CD4-positive, alpha-beta T cell treated with Interleukin-10 for 1 hour (primary cell): ENCODE measurements at regions not wholly inside any gene's neighbourhood (a gene's known extent, or its start where the extent isn't known, plus 50 kb on each side); places are given as distances from the start of the nearest gene placed in this dataset.
"Not testable (repeated sequence)": the region's sequence is repeated elsewhere in the genome, so short reads cannot be mapped to it uniquely, and the experiment has no call there.

Source experiments
- DNase-seq: peaks from one replicate; pipeline ENCODE4 v3.0.0-alpha.2; 2020

- no peak for DNase-seq
Observed at GRCh38 chr1:212495766-212496494, 63.2 kb downstream of the NENF start.

- no peak for DNase-seq
Observed at GRCh38 chr1:212496682-212497081, 64.0 kb downstream of the NENF start.

DNA sequence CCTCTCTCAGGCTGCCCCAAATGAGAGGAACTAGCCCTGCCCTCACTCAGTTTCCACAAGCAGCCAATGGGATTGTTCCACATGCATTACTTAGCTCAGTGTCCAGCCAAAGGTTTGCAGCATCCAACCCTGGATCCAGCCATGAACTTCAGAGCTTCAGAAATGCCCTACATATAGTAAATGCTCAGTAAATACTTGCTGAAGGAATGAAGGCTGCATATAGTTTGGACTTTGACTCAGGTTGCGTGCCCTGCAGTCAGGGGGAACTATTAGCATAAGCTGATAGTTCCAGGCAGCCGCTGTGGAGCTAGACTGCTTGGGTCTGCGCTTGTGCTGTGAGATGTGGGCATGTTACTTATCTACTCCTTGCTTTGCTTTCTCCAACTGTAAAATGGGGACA lies 64.8 kb downstream of the NENF start:
- no peak for DNase-seq

DNA sequence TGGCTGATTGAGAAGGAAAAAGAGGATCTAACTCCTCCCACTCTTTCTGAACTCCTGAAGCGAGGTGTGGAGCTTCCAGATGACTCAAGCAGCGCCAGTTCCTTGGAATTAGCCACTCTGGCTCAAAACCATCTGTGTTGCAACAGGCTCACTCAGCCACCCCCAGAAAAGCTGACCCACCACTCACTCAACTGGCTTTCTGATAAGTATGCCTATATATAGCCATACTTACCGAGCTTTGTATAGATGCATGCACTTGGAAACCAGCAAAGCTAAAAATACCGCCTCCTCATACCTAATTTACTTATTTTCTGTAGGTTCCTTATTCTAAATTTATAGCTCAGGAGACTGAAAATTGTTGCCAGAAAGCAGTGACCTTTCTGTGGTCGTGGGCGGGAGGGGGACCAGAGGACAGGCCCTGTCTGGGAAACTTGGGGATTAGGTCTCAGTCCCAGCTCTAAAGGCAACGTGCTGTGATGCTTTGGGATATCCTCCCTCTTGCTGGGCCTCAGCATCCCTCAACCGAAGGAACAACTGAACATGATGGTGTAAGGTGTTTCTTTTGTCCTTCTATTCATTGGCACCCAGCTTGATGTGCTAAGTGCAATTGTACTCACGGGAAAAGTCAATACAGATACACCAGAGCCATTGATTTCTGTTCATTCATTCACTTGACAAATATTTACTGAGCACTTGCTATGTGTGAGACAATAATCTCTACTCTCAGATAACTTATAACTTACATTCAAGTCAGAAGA lies 65.7 kb downstream of the NENF start:
- no peak for DNase-seq

DNA sequence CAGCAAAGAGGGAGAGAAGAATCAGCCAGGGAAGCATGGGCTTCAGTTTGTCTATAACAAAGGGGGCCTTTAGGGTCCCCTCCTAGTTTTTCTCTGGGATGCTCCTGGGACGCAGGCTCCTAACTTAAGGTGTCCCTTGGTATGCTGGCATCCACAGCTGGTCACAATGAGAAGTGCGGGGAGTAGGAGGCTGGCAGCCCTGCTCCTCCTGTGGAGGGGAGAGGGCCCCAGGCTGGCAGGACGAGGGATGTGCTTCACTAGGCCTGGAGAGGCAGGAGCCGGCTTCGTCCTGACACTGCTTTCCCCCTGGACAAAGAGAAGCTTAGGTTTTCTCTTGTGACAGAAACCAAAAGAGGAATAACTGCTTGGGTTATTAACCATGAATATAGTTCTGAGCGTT lies 67.6 kb downstream of the NENF start:
- DNase-seq, result no peak

GRCh38 chr1:212500983-212501382 lies 68.3 kb downstream of the NENF start:
- DNase-seq, result no peak

DNA sequence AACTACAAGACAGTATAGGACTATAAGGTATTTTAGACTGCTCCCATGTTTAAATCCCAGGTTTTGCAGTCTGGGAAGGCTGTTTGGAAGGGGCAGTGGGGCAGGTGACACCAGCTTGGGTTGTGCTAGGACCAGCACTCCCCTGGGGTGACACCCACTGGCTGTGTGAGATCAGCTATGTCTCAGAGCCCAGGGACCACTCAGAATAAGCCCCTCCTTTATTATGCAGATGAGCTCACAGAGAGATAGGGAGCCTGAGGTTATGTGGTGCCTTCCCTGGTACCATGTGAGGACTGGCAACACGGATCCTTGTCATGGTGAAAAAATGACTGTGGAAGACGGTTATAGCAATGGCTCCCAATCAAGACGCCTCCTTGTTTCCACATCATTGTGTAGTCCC lies 71.0 kb downstream of the NENF start:
- no peak for DNase-seq

DNA sequence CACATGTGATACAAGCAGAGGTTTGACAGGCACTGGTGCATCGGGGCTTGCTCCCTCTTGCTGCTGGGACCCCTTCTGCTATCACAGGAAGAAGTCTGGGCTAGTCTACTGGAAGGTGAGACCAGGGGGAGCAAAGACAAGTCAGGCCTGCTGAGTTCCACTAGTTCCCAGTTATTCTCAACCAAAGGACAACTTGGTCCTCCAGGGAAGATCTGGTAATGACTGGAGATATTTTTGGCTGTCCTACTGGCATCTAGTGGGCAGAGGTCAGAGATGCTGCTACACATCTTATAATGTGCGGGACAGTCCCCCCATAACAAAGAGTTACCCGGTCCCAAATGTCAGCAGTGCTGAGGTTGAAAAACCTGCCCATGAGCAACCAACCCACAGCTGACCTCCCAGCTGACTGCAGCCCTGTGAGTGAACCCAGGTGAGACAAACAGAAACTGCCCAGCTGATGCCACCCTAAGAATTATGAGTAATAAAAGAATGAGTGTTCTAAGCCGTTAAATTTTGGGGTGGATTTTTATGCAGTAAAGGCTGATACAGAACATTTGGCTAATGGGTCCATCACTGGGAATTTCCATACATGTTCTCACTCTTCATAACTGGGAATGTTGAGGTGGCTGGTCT lies 71.6 kb downstream of the NENF start:
- no peak for DNase-seq

GRCh38 chr1:212506666-212507065 lies 73.9 kb downstream of the NENF start:
- no peak for DNase-seq

GRCh38 chr1:212507369-212507768 lies 74.6 kb downstream of the NENF start:
- no peak for DNase-seq

DNA sequence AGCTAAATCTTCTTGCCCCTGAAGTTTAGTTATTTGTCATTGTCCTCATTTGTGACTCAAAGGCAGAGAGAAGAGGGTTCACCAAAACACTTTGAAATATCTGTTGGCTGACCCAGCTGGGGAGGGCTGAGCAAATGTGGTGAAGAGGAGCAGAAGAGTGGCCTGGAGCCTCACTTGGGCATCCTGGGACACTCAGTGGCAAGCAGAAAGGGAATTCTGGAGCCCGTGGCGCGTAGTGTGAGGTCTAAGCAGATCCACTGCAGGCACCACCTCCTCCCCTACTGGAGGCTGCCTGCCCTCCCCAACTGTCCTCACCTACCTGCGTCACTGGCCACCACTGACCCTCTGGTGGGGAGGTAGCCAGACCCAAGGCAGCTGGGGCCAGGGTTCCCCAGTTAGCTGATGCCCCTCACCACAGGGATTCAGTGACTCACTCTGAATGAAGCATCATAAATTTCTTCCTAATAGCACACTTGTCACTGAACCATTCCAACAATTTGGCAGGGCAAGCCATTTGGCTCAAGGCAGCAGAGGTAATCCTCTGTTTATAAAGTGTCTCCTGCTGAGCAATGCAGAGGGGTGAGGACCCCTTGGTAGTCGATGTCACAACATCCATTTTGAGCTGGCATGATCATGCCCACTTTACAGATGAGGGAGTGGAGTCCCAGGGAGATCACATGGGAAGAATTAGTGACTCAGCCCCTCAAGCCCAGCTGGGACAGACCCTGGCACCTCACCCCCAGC lies 80.3 kb downstream of the NENF start:
- DNase-seq, result no peak

- DNase-seq, result no peak
Observed at GRCh38 chr1:212513586-212513985, 80.9 kb downstream of the NENF start.

DNA sequence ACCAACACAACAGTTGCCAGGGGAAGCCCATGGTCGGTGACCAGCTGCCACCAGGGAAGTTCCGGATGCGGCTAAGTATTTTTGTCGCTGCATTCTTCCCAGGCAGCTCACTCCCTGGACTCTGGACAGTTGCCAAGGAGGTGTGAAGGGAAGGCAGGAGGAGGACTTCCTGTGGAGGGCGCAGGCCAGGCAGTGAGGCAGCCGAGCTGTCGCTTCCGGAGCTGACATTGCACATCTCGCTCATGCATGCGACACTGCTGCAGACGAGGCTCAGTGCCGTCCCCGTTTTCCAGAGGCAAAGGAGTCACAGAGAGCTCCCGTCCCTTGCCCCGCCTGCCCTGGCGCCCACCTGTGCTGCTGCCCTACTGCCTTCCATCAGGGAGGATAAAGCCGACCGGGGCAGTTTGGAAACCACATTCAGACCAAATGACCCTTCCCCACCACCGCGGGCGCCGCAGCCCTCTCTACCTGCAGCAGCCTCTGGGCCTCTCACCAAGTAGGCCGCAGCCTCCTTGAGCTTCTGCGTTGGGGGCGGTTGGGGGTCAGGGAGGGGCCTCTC lies 81.4 kb downstream of the NENF start:
- peak; percentile 20 for DNase-seq

DNA sequence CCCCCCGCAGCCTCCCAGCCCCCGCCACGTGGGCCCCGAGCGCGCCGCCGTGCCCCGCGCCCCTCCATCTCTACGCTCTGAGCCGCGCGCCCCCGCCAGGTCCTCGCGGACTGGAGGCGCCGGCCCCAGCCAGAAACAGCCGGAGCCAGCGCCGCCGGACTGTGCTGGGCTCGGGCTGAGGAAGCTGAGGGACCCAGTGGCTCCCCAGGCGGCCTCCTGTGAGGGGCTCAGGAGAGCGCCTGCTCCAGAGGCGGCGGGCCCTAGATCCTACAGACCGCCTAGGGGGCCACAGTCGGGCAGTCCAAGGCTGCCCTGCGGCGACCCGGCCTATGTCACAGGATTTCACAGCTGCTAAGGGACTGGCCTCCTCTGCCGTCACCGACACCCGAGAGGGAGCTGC lies 82.1 kb downstream of the NENF start:
- no peak for DNase-seq

DNA sequence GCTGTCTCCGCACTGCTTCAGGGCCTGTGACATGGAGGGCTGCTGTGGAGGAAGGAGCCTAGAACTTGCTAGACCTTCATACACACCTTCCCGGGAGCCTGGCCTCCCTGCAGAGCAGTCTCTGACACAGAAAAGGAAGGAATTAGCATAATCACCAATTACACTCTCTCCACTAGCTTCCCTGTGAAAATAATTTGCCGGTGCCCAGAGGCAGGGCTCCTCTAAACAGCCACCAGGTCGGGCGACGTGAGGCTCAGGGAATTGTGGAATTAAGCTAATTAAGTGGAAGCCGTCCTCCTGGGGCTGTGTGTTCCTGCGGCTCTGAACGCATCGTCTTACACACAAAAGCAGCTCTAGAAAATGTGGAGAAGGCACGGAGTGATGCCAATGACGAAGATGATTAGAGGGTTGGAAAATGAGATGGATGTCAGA lies 82.6 kb downstream of the NENF start:
- no peak for DNase-seq

GRCh38 chr1:212516012-212516411 lies 83.3 kb downstream of the NENF start:
- not testable (repeated sequence) for DNase-seq

DNA sequence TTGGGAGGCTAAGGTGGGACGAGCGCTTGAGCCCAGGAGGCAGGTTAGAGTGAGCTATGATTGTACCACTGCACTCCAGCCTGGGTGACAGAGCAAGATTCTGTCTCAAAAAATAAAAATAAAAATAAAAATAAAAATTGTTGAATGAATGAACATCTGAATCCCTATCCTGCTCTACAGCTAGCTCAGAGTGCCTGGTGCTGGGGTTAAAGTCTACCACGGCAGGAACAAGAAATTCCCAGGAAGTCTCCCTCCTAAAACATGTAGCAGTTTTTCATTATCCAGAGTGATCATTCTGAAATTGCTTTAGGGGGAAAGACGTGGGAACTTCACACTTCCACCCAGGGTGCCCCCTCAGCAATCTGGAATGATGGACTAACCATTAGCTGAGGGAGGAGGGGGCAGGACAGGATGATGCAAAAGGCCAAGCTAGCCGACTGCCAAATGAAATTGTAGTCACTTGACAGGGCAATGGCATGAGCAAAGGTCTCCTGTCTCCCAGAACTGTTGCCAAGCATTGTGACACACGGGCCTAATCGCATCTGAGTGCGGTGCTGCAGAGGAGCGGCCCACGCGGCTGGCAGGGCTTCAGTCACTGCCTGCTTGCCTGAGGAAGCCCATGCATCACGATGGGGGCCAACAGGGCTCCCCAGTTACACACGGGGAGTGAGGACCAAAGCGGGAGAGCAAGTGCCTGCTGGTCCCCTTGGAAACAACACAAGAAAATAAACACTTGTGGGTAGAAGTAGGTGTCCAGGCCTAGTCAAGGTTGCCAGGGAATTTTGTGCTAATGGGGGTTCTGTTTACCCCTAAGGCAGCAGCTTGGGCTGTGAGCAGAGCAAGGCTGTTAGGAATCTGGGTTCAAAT lies 85.7 kb downstream of the NENF start:
- no peak for DNase-seq

- DNase-seq, result no peak
Observed at GRCh38 chr1:212519131-212519530, 86.4 kb downstream of the NENF start.

DNA sequence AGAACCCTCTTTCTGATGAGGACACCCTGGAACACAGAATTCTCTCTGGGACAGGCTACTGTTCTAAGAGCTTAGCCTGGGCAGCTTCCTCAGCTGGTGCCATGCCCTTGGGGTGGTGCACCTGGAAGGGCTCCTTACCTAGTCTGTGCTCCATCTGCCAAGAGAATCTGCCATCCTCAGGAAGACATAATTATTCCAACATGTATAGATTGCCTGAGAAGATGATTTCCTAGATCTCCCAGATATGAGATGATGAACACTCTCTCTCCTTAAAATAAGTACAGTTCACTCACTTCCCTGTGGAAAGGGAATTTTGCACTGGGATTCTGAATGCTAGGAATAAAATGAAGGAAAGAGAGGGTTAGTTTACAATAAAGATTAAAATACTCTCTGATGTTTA lies 87.6 kb downstream of the NENF start:
- no peak for DNase-seq

- no peak for DNase-seq
Observed at GRCh38 chr1:212520746-212521145, 87.8 kb upstream of the ATF3 start.

DNA sequence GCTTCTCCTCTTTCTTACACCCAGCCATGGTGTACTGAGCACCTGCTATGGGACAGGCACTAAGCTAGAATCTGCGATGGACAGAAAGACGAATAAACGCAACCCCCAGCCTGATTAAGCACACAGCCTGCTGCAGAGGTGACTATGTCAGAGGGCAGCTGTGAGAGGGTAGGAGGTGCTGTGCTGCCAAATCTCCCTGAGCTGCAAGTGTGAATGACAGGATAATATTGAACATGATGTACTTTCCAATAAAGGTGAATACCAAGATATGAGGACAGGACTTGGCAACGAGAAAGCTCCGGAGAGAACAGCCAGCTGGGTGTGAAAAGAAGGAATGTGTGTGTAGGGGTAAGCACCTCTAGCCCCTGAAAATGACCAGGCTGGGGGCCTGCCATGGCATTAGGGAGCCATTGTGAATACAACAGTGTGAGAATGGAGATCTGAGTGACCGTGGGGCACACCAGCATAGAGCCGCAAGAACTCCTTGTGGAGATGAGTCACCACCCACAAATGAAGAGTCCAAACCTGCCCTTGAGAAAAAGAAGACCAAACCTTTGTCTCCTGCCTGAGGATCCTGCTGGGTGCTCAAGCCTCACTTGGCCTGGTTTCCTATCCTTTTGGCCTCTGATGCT lies 83.0 kb upstream of the ATF3 start:
- no peak for DNase-seq

GRCh38 chr1:212526111-212526491 lies 82.5 kb upstream of the ATF3 start:
- no peak for DNase-seq
